Right forelimb (tissue), 1 donor: ENCODE measurements at regions not wholly inside any gene's neighbourhood (a gene's known extent, or its start where the extent isn't known, plus 50 kb on each side); places are given as distances from the start of the nearest gene placed in this dataset.

ENCODE experiments used
- DNase-seq: peaks from one replicate; pipeline ENCODE4 v3.0.0-alpha.2; 2018

DNA sequence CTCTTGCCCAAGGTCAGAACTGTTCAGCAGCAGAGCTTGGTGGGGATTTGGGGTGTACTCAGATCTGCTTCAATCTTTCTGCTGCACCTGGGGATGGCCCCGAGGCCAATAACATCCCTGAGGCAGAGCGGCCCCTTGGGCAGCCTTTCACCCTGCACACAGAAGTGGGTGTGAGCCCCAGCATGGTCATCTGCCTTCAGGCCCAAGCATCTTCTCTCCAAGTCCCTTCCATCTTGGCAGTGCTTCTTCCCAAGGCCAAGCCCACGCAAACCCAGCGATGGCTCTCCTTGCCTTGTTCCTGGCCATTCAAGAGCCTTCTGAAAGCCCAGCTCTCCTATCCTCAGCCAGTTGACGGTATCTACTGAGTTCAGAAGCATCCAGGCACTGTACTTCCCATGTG is 172.9 kb downstream of the INHBB start:
- DNase-seq, result no peak

DNA sequence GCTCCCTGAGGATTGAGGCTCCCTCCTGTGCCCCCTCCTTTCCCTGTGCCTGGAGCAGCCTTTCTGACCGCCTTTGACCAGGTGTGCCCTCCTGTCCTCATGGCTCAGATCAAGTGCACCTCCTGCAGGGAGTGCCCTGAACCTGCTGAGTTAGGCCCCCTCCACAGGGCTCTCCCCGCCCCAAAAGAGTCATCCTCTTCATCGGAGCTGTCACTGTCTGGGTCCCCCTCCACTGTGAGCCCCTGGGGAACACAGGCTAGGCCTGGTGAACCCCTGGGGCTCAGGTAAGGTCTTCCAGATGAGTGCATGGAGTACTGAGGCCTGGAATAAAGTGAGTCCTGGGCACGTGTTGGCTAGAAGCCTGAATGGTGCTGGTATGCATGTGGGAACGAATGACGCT is 173.5 kb downstream of the INHBB start:
- DNase-seq, result no peak

- DNase-seq, result no peak
Measured at GRCh38 chr2:120520454-120520853, 174.5 kb downstream of the INHBB start.

DNA sequence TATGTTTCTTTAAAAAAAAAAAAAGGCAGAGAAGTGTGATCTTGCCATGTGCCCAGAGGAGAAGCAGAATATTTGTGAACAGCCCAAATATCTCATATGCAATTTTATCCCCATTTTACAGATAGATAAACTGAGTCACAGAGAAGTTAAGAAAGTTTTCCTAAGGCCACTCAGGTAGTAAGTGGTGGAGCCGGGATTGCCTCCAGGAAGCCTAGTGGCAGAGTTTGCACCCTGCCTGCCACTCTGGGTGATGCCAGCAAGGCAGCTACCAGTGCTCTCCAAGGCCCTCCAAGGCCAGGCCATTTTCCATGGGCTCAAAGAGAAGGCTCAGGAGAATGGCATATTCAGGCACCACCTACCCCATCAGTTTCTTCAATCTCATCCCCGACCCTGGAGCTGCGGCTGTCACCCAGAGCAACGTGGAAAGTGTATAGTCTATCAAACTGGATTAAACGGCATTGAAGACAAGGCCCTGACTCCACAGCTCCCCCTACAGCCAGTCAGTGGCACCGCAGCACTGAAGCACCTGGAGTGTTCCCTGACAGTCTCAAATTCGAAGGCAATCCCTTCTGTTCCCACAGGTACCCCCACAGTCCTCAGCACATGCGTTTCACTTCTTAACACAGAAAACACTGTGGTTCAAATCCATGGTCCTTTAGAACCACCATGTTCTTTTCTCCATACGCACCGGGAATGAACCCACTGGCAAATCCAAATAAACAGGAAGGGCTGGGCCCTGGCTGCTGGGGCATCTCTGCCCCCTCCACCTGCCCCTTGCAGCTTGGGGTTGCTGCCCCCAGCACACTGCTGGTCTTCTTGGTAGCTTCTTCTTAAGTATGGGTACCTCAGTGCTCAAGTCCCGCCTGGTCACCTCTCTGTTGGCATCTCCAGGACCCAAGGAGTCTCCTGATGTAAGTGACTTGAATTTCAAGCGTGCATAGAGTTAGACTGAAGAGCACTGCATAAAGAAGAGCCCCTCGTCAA is 175.3 kb downstream of the INHBB start:
- no peak for DNase-seq

GRCh38 chr2:120522151-120522751 is 176.3 kb downstream of the INHBB start:
- no peak for DNase-seq

GRCh38 chr2:120523766-120524165 is 177.8 kb downstream of the INHBB start:
- DNase-seq, result no peak

DNA sequence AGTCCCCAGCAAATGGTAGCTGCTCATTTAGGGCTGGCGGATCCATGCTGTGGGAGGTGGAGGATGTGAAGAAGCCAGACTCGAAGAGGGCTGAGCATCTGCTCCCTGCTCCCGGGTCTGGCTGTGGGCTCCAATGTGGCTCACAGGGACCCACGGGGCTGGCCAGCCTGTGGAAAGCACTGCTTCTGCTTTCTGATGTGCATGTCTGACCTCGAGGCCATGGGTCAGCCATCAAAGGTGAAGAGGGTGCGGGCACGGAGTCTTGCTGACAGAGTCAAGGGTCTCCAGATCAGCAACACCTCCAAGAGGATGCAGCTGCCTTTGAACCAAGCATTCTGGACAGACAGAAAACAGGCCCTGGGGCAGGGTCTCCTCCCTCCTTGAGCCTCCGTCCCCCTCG is 178.2 kb downstream of the INHBB start:
- DNase-seq, result no peak

DNA sequence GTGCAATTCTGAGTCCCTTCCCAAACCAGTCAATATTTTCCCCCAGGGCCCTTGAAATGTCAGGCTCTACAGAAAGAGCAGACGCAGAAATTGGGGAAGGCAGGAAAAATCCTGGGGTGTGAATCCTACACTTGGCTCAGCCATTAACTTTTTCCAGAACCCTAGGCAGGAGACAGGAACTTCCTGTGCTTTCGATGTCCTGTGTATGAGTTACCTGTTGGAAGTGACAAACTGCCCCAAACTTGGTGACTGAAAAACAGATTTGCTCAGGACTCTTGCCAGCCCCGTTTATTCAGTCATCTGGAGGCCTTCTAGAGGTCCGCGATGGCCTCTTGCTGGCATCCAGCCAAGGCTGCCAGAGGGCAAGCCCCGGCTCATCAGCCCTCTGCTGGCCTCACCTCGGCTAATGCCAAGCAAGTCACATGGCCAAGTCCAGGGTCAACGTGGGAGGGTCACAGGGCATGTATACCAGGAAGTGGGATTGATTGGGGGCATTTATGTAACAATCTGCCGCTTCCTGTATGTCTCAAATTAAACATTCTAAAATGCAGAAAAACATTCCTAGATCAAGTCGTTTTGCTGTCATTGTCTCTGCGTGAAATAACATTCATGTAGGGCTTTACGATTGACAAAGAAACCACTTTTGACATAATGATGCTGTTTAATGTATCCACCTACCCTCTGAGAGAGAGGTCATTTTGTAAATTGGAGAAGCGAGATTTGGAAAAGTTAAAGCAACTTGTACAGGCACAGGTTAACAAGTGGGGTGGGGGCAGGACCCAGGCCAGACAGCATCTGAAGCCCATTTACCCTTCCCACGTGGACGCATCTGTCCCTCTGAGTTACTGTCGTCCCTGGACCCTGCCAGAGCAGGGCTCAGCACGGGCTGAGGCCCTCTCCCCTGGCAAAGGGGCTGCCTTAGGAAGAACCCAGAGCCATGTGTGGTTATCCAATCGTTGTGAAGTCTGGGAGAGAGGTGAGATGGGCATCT is 179.4 kb downstream of the INHBB start:
- DNase-seq, result no peak

- DNase-seq, result no peak
Measured at GRCh38 chr2:120526047-120526562, 180.2 kb downstream of the INHBB start.

- no peak for DNase-seq
Measured at GRCh38 chr2:120526997-120527945, 181.3 kb downstream of the INHBB start.

DNA sequence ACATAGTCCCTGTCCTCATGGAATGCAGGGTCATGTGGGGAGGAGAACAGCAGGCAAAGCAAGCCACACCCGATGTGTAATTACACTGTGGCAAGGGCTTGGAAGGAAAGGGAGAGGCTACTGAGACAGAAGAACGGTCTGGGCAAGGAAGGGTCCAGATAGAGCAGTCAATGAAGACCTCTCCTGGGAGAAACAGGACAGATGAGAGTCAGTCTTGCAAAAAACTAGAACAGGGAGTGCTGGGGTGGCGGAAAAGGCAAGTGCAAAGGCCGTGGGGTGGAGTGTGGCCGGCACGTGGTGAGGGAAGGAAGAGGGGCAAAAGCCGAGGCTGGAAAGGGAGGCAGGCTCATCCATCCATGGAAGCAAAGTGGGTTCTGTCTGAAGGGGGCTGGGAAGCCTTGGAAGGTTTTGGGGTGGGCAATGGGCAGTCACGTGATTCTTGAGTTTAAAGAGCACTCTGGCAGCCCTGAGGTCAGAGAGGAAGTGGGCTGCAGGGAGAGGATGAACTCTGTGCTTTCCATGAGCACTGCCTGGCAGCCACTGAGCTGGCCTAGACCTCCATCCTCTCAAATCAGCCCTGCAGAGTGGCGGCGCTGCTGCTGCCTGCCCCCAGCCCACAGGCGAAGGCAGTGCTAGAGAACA is 182.2 kb downstream of the INHBB start:
- no peak for DNase-seq

DNA sequence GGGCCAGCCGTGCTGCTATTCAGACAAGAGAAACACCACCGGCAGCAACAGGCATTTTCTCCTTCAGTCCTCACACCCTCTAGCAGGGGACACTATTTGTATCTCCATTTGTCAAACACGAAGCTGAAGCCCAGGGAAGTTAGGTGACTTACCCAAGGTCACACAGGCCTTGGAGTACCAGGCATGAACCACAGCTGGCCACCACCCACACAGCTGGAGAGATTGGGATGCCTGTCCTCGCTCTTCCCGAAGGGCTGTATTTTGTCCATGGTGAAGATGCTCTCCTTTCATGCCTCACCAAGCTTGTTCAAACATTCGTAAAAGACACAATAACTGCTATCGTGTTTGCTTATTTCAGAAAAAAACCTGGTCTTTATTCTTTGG is 182.7 kb downstream of the INHBB start:
- DNase-seq, result no peak

- no peak for DNase-seq
Measured at GRCh38 chr2:120530781-120531180, 184.8 kb downstream of the INHBB start.

GRCh38 chr2:120531365-120531764 is 185.4 kb downstream of the INHBB start:
- no peak for DNase-seq

DNA sequence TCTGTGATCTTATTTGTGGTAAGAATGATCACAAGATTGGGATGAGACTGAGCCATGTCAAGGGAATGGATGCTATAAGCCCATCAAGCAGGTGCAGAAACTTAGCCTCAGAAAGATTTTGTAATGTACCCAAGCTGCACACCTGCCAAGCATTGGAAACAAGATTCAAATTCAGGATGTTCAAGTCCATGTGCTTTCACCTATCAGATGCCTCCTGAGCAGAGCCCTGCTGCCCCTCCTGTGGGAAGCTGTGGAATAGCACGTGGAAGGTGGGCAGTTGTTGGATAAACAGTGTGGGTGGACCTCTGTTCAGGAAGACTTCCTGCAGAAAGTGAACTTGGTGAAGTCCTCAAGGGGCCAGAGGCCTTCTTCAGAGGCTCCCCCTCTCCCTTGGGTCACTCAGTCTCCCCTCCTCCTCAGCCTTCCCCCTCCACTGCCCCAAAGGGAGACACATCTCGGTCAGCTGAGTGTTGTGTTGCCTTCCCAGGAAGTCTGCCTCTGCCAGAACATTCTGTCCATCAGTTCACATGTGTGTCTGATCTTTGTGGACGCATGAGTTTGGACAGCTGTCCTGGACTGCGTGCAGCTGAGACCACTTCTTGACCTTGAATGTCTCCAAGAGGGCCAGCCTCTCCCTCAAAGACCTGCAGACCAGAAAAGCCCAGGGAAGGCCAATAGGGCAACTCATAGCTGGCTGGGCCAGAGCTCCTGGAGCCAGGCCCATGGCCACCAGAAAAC is 186.1 kb downstream of the INHBB start:
- DNase-seq, result no peak

DNA sequence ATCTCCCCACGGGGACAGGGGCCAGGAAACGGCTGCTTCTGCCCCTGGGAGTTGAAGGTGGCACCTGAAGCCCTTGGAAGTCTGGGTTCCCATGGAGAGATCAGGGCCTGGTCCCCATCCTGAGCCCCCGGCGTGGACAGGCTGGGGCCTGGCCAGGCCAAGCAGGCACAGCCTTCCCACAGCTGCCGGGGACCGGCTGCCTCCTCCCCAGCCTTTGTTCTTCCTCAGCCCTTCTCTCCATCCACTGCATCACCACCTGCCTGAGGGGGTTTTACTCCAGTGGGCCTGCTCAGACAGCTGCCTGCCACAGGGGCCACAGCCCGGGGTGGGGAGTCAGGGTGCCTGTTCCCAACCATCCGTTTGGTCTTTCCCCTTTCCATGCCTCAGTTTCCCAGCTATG is 187.7 kb downstream of the INHBB start:
- no peak for DNase-seq

DNA sequence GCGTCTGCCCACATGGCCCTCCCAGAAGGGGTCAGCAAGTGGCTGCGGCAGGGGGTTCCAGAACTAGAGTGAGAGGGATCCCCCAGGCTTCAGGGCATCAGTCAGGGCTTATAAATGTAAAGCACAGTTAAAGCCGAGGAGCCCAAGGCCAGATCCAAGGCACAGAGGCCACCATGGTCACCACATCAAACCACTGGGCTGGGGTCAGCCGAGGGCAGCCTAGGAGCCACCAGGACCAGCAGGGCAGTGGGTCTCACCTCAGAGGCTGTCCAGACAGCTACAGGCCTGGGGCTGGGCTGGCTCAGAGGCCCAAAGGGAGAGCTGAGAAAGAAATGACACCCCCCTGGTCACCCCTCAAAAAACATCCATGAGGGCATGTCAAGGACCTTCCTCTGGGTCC is 188.5 kb downstream of the INHBB start:
- DNase-seq, result no peak

DNA sequence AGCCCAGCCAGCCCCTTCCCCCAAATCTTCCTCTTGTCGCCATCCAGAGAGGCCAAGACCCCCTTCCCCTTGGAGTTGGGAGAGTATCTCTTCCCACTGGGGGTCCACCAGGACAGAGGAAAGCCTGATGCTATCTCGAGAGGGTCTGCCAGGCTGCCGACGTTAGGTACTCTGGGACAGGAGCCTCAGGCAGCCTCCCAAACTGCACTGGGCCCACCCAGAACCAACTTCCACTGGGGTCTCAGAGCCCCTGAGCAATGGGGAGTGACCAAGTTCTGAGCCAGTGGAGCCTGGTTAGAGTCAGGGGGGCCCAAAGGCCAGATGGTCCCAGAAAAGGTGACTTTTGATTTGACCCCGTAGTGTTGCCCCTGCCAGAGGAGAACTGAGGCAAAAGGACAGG is 189.1 kb downstream of the INHBB start:
- DNase-seq, result no peak

GRCh38 chr2:120536141-120536540 is 190.2 kb downstream of the INHBB start:
- no peak for DNase-seq

GRCh38 chr2:120538691-120539423 is 192.9 kb downstream of the INHBB start:
- DNase-seq, result no peak
